Islet of Langerhans (tissue), 1 donor: ENCODE measurements at regions not wholly inside any gene's neighbourhood (a gene's known extent, or its start where the extent isn't known, plus 50 kb on each side); places are given as distances from the start of the nearest gene placed in this dataset.

Experiments used
- FAIRE-seq: peaks from one replicate; lab custom pipeline; 2011; peaks lifted over from hg19 to GRCh38; lab: Jason Lieb, UNC

- FAIRE-seq = no peak
Measured at GRCh38 chr21:26739189-26739588, 106.0 kb downstream of the ADAMTS1 start.

DNA sequence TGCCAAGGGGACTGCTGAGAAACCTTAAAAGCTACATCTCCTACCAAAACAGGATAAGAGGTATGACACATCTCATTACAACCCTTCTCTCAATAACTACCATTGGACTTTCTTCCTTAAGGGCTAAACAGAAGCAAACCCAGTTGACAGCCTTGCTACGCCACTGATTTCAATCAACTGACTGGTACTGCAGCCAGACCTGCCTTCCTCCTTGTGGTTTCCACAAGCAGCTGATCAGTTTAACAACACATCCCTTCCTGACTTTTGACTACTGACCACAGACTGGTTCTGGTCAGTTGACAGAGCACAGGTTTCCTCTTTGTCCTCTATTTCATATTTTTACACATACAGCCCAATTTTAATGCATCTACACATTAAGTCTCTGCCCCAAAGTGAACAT lies 108.8 kb downstream of the ADAMTS1 start:
- no peak for FAIRE-seq

- FAIRE-seq = peak; percentile 66
Measured at GRCh38 chr21:26732432-26733221, 112.6 kb downstream of the ADAMTS1 start.

DNA sequence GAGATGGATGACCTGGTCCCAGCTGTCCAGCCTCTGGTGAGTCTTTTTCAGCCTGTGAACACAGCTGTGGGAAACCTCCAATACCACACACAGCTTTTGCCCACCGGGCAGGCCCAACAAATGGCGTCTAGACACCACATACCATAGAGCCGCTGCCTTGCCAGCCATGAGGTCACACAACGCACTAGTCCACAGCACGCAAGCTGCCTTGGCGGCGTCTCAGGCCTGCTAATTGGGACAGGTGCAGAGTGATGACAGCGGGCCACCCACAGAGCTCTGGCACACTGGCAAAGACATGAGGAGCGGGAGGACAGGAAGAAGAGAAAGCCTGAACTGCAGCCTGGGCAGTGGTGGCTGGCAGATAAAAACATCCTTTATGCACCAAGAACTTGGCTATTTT lies 125.5 kb downstream of the ADAMTS1 start:
- FAIRE-seq = no peak

- FAIRE-seq = peak; percentile 99
Measured at GRCh38 chr21:26717146-26717739, 128.0 kb downstream of the ADAMTS1 start.

DNA sequence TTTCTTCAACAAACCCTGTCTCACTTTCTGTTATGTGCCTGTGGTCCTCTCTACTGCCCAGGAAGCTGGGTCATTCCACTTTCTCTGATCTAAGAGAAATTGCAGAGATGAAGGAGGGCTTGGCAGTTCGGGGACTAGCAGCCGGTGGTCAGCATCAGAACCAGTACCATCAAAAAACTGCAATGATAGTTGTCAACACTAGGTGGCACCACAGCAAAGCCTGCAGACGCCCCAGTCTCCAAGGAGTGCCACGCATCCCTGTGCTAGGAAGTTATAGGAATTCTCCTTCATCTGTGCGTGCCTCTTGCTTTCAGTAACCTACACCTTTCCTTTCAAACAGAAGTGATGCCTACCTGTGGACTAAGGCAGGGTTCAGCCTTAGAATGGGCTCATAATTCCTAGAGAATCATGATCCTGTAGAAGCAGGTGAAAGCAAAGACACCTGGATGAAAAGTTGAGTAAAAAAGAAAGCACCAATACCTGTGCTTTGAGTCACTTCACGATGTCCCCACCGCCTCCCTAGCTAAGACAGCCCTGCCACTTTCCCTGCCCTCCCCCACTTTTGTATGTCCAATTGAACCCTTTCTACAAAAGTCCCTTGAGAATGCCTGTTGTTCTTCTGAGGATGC lies 129.2 kb downstream of the ADAMTS1 start:
- FAIRE-seq = no peak

- FAIRE-seq = no peak
Measured at GRCh38 chr21:26715116-26715515, 130.1 kb downstream of the ADAMTS1 start.

DNA sequence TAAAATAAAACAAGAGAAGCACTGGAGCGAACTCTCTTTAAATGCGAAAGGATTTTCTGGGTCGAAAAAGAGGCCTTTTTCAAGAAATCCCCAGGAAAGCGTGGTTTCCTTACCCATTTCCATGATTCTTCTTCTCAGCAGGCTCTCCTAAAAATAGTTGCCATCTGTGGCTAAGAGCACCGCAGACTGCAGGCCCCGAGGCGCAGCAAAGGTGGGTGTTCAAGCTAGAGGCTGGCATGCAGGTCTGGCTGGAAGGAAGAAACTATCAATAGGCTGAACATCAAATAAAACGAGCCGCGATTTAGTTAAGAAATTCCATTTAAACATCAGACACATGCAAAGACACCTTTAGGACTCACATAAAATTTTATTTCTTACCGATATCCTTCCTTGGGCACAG lies 135.1 kb downstream of the ADAMTS1 start:
- no peak for FAIRE-seq

DNA sequence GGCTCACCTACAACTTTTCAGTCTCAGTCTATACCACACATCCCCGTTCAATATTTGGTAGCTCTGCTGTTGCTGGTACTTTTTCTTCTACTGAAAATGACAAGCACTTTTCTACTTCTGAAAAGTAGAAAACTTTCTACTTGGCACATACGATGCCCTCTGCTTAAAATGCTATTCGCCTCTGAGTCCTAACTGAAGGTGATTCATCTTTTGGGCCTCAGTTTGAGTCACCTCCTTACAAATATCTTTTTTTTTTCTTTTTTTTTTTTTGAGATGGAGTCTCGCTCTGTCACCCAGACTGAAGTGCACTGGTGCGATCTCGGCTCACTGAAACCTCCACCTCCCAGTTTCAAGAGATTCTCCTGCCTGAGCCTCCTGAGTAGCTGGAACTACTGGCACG lies 136.0 kb upstream of the CYYR1 start:
- no peak for FAIRE-seq

DNA sequence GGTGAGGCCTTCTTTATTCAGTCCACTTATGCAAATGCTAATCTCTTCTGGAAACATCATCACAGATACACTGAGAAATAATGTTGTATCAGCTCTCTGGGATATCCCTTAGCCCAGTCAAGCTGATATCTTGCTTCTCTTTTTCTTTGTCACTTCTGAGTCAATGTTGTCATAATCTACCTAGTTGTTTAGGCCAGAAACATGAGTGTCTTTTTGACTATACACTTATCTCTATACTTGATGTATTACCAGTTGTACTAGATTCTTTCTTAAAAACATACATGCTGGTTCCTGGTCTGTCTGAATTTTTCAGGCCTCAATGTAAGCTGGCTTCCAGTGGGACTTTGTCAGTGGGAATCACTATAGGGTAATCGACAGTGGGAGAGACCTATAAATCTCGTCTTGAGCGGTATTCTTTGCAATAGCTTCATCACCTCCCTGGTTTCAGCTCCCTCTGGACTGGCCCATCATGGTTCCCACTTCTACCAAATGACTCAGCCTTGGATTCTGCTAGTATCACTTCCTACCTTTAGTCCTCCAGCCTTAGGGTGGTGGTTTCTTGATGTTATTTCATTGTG lies 135.2 kb upstream of the CYYR1 start:
- no peak for FAIRE-seq

- FAIRE-seq = no peak
Measured at GRCh38 chr21:26707246-26707645, 134.2 kb upstream of the CYYR1 start.

DNA sequence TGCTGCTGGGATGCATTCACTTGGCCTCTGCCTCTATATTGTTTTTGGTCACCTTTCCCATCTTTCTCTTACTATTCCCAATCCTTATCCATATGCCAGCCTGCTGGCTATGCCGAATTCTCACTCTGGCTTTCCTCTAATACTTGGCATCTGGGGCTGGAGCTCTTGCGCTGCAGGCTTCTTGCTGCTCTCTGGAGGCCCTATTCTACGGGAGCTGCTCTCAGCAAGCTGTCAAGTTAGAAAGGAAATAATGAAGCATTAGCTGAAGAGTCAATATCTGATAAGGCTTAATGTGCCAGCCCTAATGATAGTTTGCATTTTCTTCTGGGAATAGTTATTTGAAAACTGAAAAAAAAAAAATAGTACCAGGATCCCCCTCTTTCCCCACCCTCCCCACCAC lies 125.3 kb upstream of the CYYR1 start:
- FAIRE-seq = no peak

DNA sequence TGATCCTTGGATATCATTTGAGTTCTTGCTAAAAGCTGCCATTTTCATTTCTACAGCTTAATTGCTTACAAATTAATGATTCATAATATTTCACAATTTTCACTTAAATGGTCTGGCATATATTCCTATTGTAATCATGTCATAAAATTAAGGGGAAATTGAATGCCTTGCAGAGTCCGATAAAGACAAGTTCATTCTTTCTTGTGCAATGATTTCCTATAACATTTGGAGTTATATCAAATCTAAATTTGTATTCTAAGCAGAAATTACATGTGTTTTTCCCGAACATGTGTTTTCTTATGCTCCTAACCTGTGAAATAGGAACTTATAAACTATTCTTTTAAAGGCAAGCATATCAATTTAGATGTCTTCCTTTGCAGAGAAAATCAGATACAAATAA lies 118.3 kb upstream of the CYYR1 start:
- no peak for FAIRE-seq

DNA sequence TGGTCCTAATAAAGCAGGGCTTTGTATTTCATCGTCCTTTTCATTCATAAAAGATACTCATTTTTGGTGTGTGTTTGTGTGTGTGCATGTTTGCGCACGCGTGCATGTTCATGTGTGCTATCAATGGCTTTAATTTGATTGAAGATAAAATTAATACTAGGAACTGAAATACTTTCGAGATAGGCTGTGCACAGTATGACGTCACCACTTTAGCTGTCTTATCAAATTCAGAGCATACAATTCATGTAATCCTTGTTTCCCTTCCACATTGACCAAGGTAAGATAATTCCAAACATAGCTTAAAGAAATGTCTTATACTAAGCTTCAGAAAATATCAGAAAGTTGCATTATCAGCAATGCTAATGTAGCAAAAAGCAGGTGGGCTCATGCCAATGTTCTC lies 113.6 kb upstream of the CYYR1 start:
- no peak for FAIRE-seq

GRCh38 chr21:26686278-26686677 lies 113.2 kb upstream of the CYYR1 start:
- no peak for FAIRE-seq

GRCh38 chr21:26684889-26685288 lies 111.8 kb upstream of the CYYR1 start:
- FAIRE-seq = no peak

DNA sequence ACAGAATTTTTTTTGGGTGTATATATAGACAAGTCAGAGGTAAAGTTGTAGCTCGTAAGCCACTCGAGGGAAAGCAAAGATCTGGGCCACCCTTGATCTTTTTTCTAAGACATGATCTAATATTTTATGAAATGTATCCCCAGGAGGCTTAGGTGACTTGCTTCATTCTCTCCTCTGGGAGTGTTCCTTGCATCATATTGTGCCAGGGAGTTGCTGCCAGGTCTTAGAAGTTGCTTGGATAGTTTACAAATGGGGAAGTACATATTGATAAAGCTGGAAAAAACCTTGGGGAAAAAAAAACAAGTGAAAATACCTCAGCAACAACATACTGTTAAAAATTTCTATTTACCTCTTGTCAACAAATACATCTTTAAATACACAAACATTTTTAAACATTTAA lies 110.9 kb upstream of the CYYR1 start:
- FAIRE-seq = no peak

DNA sequence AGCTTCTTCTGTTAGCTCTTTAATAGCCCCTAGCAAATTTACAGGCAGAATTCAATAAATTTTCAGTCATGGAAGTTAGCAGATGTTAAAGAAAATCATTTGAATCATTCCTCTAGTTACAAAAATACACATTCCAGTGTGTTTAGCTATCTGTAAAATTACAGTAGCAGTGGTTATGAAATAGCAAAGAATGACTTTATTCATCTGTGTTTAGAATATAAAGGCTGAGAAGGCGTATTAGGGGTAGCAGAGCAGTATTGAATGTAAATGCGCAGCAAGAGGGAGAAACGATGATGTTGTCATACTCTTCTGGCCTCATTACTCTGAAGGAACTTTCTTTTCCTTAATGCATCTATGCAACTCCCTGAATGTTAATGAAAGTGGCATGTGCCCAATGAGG lies 106.2 kb upstream of the CYYR1 start:
- FAIRE-seq = no peak

DNA sequence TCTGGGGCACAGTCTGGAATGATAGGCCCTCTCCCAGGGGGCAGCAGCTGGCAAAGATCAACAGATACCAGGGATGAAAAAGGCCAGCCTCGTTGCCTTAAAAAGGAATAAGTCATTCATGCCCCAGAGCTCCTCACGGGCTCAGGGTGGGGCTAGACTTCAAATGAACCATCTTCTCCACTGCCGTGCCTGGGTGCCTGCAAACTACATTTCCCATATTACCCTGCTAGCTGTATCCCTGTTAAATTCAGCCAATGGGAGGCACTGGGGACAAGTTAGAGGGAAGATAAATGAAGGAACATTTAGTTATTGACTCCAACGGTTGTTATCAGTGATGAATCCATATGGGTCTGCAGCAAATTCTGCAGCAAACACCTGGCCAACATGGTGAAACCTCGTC lies 101.2 kb upstream of the CYYR1 start:
- no peak for FAIRE-seq

DNA sequence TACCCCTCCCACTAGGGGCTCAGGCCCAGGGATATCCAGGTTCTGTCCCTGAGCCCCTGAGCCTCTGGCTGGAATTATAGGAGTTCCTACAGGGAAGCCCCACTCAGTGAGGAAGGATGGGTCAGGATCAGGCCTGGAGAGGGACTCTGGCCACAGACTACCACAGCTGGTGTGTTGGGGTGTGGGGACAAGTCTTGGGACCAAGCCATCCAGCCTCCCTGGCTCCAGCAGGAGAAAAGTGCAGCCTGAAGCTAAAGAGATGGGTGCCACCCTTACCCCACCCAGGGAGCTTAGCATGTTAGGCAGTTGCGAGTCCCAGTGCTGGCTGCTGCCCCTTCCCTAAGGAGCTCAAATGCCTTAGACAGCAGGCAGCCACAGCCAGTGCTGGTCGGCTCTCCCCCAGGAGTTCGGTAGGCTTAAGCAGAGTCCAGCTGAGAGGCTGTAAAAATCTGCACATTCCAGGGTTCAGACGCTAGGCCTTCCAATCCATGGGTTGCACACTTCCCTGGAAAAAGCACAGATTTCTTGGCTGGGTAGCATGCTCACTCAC lies 96.2 kb upstream of the CYYR1 start:
- no peak for FAIRE-seq

DNA sequence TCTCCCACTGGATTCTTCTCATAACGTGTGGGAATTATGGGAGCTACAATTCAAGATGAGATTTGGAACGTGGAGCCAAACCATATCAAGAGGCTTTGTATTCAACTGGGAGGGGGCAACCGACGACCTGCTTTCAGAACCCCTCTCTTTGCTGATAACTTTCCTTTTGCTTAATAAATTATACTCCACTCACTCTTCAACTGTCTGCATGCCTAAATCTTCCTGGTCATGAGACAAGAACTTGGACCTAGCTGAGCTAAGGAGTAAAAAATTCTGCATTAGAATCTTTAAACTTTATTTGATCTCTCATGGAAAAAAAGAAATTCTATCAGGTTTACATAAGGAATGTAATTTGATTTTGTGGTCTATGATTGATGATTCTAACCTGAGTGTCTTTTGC lies 86.7 kb upstream of the CYYR1 start:
- FAIRE-seq = no peak

- no peak for FAIRE-seq
Measured at GRCh38 chr21:26659182-26659581, 86.1 kb upstream of the CYYR1 start.

DNA sequence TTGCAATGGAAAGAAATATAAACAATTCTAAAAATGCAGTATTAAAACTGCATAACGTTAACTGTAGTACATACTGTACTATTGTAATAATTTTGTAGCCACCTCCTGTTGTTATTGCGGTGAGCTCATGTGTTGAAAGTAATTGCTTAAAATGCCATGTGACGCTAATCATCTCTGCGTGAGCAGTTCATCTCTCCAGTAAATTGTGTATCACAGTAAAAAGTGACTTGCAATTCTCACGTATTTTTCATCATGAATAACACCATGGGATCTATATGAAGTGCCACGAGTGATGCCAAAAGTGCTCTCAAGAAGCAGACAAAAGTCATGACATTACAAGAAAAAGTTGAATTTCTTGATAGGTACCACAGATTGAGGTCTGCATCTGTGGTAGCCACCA lies 82.4 kb upstream of the CYYR1 start:
- FAIRE-seq = no peak
